ENCODE measurements at regions not wholly inside any gene's neighbourhood (a gene's known extent, or its start where the extent isn't known, plus 50 kb on each side); places are given as distances from the start of the nearest gene placed in this dataset.

GRCh38 chr3:111352585-111352984 is 189.4 kb upstream of the CD96 start:
- DNase-seq (ENCODE audit: low spot score) = no peak

DNA sequence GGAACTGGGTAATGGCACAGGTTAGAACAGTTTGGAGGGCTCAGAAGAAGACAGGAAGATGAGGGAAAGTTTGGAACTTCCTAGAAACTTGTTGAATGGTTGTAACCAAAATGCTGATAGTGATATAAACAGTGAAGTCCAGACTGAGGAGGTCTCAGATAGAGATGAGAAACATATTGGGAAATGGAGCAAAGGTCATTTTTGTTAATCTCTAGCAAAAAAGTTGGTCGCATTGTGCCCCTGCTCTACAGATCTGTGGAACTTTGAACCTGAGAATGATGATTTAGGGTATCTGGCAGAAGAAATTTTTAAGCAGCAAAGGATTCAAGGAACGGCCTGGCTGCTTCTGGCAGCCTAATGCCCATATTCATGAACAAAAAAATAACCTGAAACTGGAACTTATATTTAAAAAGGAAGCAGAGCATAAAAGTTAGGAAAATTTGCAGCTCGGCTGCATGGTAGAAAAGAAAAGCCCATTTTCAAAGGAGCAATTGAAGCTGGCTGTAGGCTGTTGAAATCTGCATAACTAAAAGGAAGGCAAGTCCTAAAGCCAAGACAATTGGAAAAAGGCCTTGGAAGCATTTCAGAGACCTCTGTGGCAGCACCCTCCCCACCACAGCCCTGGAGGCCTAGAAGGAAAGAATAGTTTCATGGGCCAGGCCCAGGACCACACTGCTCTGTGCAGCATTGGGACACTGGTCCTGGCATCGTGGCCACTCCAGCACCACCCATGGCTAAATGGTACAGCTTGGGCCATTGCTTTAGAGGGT is 182.6 kb upstream of the CD96 start:
- no peak for DNase-seq (ENCODE audit: low spot score)

DNA sequence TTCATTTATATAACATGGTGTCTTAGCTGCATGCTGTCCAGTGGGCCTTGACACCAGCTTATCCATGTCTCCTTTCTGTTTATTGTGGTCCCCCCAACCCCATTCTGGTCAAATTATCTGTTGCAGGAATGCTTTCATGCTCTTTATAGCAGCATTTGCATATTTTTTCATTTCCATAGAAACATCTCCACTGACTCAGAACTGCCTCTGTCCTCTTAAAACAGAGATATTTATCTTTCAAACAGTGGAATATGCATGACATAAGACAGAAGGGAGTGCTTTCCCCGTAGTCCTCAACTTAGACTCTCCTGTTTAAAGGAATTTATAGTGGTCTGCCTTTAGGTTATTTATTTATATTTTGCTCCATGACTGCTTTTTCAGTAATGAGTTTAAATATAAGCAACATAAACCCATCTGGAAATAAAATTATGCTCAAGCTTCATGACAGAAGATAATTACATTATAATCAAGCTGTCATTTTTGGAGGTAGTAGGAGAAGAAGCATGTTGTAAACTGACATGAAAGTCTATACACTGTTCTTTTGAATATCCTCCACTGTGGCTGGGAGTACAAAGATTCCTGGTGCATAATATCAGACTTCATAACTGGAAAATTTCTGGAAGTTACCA is 179.5 kb upstream of the CD96 start:
- no peak for DNase-seq (ENCODE audit: low spot score)

DNA sequence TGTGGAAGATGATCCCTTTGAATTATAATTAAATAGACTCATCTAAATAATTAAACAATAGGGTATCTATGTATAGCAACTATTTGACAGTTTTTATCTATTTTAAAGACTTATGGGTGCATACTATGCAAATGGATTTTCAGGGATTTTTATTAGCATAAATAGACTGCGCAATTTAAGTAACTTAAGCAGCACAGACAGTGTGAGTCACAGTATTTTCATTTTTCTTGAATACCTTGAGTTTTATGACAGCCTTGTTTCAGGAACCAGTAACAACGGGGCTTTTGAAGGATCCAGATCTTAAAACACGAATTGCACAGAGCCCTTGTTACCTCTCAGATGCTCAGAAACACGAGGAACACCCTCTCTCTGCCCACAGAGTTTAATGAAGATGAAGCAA is 175.5 kb upstream of the CD96 start:
- DNase-seq (ENCODE audit: low spot score) = no peak

DNA sequence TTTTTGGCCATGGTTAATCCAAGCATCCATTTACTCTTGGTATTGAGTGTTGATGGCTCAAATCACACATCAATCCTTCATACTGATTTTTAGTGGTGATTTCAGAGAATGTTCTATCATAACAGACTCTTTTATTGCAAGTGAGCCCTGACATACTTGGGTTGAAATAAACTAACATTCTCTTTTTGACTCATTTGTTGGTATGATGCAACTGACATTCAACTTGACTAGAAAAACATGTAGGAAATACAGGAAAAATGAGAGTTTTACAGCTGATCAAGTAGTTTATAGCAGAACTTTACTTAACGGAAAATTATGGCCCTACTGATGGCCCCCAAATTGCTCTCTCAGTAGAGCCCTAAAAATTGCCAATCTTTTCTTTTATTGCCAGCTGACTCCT is 173.9 kb upstream of the CD96 start:
- DNase-seq (ENCODE audit: low spot score) = no peak

GRCh38 chr3:111369958-111370357 is 172.0 kb upstream of the CD96 start:
- DNase-seq (ENCODE audit: low spot score) = no peak

DNA sequence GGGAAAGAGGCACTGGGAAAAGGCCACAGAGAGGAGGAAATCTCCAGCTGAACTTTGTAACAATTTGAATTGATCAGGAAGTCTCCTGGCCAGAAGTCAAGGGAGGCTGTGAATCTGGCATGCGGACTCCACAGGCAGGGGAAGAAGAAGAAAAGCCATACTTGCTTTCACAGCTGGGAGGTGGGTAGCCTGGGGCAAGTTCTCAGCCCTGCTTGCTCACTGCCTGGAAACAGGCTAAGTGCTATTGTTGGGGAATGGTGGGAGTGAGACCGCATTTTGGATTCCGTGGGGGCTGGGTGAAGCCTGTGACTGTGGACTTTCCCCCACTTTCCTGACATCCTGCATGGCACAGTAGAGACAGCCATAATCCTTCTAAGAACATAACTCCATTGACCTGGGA is 168.8 kb upstream of the CD96 start:
- no peak for DNase-seq (ENCODE audit: low spot score)

GRCh38 chr3:111373861-111374260 is 168.1 kb upstream of the CD96 start:
- DNase-seq (ENCODE audit: low spot score) = no peak

- no peak for DNase-seq (ENCODE audit: low spot score)
These were observed 156.0 kb upstream of the CD96 start for GRCh38 chr3:111385971-111386495.

GRCh38 chr3:111392894-111393398 is 149.1 kb upstream of the CD96 start:
- no peak for DNase-seq (ENCODE audit: low spot score)

DNA sequence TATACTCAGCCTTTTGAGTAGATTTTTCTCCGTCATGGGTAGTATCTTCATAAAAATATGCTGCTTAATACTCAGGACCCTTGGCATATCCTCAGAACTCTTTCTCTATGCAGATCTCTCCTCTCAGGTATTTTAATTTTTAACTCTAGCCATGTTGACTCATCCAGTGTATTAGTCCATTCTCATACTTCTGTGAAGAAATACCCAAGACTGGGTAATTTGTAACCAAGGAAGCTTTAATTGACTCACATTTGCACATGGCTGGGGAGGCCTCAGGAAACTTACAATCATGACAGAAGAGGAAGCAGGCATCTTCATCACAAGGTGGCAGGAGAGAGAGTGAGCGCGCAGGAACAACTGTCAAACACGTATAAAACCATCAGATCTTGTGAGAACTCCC is 129.3 kb upstream of the CD96 start:
- DNase-seq (ENCODE audit: low spot score) = no peak

DNA sequence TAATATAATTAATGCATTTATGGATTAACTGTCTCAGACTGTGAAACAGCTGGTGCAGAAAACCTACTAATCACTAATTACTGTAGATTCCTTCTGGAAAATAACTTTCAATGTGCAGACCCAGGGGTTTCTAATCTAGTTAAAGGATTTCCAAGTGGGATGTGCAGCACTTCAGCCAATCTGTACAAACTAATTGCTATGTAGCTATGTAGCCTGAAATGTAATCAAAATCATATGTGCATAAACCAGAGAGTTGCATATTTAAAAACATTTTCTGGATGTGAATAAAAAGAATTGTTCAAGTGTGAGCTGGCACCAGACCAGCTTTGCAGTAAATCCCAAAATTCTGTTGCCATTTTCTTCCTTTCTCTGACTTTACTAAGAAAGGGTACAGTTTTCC is 127.5 kb upstream of the CD96 start:
- DNase-seq (ENCODE audit: low spot score) = no peak

DNA sequence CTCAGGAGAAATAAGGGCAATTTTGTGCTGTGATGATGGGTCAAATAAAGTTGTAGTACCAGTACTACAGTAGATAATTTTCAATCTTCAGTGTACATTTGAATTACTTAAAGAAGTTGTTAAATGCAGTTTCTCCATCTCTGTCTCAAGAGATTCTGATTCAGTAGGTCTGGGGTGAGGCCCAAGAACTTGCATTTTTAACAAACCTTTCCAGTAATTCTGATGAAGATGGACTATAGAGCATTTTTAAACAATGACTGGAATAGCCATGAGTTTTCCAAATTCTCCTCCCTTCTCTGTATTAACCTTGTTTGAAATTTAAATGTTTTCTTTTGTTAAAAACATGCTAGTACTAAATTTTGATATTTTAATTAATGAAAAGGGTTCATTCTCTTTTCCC is 127.0 kb upstream of the CD96 start:
- DNase-seq (ENCODE audit: low spot score) = no peak

- DNase-seq (ENCODE audit: low spot score) = no peak
These were observed 123.6 kb upstream of the CD96 start for GRCh38 chr3:111418391-111418790.

DNA sequence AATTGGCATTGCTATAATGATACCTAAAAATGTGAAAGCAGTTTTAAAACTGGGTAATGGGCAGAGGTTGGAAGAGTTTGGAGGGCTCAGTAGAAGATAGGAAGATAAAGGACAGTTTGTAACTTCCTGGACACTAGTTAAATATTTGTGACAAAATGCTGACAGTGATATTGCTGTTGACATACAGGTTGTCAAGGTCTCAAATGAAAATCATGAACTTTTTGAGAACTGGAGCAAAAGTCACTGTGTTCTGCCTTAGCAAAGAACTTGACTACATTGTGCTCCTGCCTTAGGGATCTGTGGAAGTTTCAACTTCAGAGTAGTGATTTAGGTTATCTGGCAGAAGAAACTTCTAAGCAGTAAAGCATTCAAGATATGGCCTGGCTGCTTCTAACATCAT is 113.7 kb upstream of the CD96 start:
- no peak for DNase-seq (ENCODE audit: low spot score)

DNA sequence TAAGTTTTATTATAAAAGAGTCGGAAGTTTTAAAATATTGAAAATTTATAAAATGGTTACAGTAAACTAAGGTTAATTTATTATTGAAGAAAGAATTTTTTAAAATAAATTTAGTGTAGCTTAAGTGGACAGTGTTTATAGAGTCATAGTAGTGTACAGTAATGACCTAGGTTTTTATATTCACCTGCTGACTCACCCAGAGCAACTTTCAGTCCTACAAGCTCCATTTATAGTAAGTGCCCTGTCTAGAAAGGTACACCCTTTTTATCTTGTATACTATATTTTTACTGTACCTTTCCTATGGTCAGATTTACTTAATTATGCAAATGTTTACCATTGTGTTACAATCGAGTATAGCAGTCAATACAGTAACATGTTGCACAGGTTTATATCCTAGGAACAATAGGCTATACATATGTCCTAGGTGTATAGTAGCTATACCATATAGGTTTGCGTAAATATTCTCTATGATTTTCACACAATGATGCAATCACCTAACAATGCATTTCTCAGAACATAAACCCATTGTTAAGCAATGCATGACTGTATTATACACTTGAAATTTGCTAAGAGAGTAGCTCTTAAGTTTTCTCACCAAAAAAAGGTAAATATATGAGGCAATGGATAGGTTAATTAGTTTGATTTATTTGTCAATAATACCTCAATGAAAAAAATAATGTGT is 106.9 kb upstream of the CD96 start:
- no peak for DNase-seq (ENCODE audit: low spot score)

GRCh38 chr3:111438283-111438682 is 103.7 kb upstream of the CD96 start:
- DNase-seq (ENCODE audit: low spot score) = no peak

GRCh38 chr3:111454551-111454950 is 87.4 kb upstream of the CD96 start:
- DNase-seq (ENCODE audit: low spot score) = no peak

DNA sequence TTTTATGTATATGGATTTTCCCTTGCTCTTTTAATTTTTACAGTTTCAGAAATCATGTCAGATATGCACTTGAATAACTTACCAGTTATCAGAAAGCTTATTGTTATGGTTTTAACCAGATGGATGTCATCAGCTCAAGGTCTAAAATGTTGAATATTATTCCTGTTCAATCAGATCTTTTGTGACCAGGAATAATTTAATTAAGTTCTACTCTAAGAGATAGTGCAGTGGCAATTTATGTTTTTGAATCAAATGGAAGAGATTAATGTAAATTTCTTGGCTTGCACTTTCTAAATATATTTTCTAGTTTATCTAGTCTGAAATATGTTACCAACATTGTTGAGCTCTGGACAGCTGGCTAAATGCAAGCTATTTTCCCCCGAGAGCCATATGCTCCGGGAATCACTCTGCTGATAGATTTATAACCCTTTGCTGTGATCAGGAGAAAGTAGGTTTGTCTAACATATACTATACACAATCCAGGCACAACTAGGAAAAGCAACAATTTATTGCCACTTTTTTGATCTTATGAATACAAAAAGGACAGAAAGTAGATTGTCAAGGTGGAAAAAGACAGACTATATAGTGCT is 76.8 kb upstream of the CD96 start:
- no peak for DNase-seq (ENCODE audit: low spot score)

DNA sequence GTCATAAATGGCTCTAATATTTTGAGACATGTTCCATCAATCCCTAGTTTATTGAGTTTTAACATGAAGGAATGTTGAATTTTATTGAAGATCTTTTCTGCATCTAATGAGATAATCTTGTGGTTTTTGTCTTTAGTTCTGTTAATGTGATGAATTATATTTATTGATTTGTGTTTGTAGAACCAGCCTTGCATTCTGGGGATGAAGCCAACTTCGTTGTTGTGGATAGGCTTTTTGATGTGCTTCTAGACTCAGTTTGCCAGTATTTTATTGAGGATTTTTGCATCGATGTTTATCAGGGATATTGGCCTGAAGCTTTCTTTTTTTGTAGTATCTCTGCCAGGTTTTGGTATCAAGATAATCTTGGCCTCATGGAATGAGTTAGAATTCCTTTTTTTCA is 72.0 kb upstream of the CD96 start:
- no peak for DNase-seq (ENCODE audit: low spot score)

- DNase-seq (ENCODE audit: low spot score) = no peak
These were observed 70.2 kb upstream of the CD96 start for GRCh38 chr3:111471831-111472230.

DNA sequence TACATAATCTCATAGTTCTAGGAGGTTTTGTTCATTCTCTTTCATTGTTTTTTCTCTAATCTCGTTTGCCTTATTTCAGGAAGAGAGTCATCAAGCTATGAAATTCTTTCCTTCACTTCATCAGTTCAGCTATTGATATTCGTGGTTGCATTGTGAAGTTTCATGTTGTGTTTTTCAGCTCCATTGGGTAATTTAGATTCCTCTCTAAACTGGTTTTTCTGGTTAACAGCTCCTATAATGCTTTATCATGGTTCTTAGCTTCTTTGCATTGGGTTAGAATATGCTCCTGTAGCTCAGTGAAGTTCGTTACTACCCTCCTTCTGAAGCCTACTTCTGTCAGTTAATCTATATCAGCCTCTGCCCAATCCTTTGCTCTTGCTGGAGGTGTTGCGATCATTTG is 69.4 kb upstream of the CD96 start:
- DNase-seq (ENCODE audit: low spot score) = no peak

- no peak for DNase-seq (ENCODE audit: low spot score)
These were observed 68.4 kb upstream of the CD96 start for GRCh38 chr3:111473550-111473949.

Data from AG08396 (cell line).